ENCODE measurements at regions not wholly inside any gene's neighbourhood (a gene's known extent, or its start where the extent isn't known, plus 50 kb on each side); places are given as distances from the start of the nearest gene placed in this dataset.

DNA sequence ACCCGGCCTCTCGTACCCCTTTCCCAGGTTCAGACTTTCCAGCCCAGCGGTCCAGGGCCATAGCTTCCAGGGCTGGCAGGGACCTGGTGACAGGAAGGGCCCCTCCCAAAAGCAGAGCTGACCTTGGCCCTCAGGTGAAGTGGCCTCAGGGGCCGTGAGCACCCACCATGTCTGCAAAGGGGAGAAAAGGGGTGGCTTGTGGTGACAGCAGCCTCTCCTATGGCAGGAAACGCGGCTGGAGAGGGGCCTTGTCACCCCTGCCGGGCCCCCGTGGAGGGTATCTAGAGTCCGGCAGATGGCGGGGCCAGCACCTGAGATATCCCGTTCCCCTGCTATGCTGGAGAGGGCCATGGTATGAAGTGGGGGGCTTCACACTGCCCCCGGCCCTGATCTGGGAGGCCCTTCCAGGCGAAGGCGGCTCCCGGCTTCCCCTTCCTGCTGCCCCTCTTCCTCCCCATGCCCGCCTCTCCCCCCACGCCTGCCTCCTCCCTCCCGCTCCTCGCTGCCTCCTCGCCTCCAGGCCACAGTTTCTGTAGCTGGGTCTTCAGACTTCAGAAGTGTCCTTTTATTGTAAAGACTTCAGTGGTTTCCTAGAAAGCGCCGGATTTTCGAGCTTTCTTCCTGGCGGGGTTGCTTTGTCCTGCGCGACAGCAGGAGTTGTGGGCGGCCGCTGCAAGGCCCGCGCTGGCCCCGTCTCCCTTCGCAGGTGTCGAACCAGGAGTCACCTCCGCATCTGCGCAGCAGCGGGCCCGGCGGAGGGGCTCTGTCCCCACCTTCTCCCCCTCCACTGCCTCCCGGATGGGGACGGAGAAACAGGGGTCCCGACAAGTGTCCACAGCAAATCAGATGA lies 240.5 kb upstream of the MYT1L start:
- TF ChIP-seq CTCF (conservative IDR thresholded peaks at IDR 0.05 in 1 of 2, IDR thresholded peaks at IDR 0.05 in 1 of 2; ENCODE audit: extremely low read depth in 1 of 2, insufficient read depth in 1 of 2, low read depth in 1 of 2, low read length in 2 of 2) (no peak), EZH2 (IDR thresholded peaks at IDR 0.05; ENCODE audit: borderline replicate concordance, low read length) (no peak)

Data from mammary epithelial cell (primary cell).